HEK293T (cell line): ENCODE measurements at regions not wholly inside any gene's neighbourhood (a gene's known extent, or its start where the extent isn't known, plus 50 kb on each side); places are given as distances from the start of the nearest gene placed in this dataset.

Experiments used
- ARNT ChIP-seq: fragments of 450-650 bp; IDR thresholded peaks from 2 replicates; pipeline ENCODE4 v1.6.1; 2017; ENCODE audit warnings: mild to moderate bottlenecking
- BHLHE40 ChIP-seq: fragments of 450-650 bp; IDR thresholded peaks from 2 replicates; pipeline ENCODE4 v1.6.1; 2016; ENCODE audit warnings: mild to moderate bottlenecking, moderate library complexity, borderline replicate concordance
- FOXA1 ChIP-seq: fragments of 450-650 bp; IDR thresholded peaks from 2 replicates; pipeline ENCODE4 v1.6.1; 2016; ENCODE audit warnings: mild to moderate bottlenecking
- FOXK2 ChIP-seq: fragments of 450-650 bp; IDR thresholded peaks from 2 replicates; pipeline ENCODE4 v1.6.1; 2016; ENCODE audit warnings: mild to moderate bottlenecking
- FOXM1 ChIP-seq: fragments of 450-650 bp; IDR thresholded peaks from 2 replicates; pipeline ENCODE4 v1.6.1; 2017; ENCODE audit warnings: mild to moderate bottlenecking, borderline replicate concordance
- HDGF ChIP-seq: fragments of 450-650 bp; IDR thresholded peaks from 2 replicates; pipeline ENCODE4 v1.6.1; 2017; ENCODE audit warnings: antibody characterized with exemption, borderline replicate concordance
- L3MBTL2 ChIP-seq: fragments of 450-650 bp; conservative IDR thresholded peaks from 2 replicates; pipeline ENCODE4 v1.6.1; 2016; ENCODE audit warnings: mild to moderate bottlenecking
- LEF1 ChIP-seq: fragments of 450-650 bp; IDR thresholded peaks from 2 replicates; pipeline ENCODE4 v1.6.1; 2017; ENCODE audit warnings: mild to moderate bottlenecking, borderline replicate concordance
- PKNOX1 ChIP-seq: fragments of 450-650 bp; IDR thresholded peaks from 2 replicates; pipeline ENCODE4 v1.6.1; 2016
- SP1 ChIP-seq: fragments of 450-650 bp; IDR thresholded peaks from 2 replicates; pipeline ENCODE4 v1.6.1; 2017
- SUZ12 ChIP-seq: fragments of 450-650 bp; IDR thresholded peaks from 2 replicates; pipeline ENCODE4 v1.6.1; 2016; ENCODE audit warnings: mild to moderate bottlenecking
- ZNF384 ChIP-seq: fragments of 450-650 bp; IDR thresholded peaks from 2 replicates; pipeline ENCODE4 v1.6.1; 2016

- TF ChIP-seq SUZ12 (no peak), SP1 (no peak), FOXK2 (no peak), L3MBTL2 (no peak), FOXM1 (no peak), FOXA1 (no peak), PKNOX1 (no peak), ZNF384 (no peak), HDGF (no peak), LEF1 (no peak), BHLHE40 (no peak), ARNT (no peak)
These were observed 129.7 kb upstream of the SLIT3 start for GRCh38 chr5:169430671-169431070.
